H1 (cell line): ENCODE measurements at regions not wholly inside any gene's neighbourhood (a gene's known extent, or its start where the extent isn't known, plus 50 kb on each side); places are given as distances from the start of the nearest gene placed in this dataset.

Experiments used
- CTCF ChIA-PET: fragments of 300-600 bp; sonication (Branson Sonifier 250); formaldehyde crosslinking; loops from one replicate; lab custom pipeline; 2021; ENCODE audit not compliant: partially characterized antibody; lab: Charles Lee
- POLR2A ChIA-PET: fragments of 300-600 bp; sonication (Branson Sonifier 250); formaldehyde crosslinking; loops from one replicate; lab custom pipeline; 2021; ENCODE audit warnings: inconsistent platforms; ENCODE audit not compliant: partially characterized antibody; lab: Charles Lee
- DNase-seq, 2 experiments: peaks; one replicate each; pipeline versions ENCODE4 v3.0.0 to v3.0.0-alpha.2; 2010 to 2022; ENCODE audit warnings: low spot score in 2 of 2, low read depth in 1 of 2, mixed read lengths in 1 of 2
- FAIRE-seq: peaks from 2 replicates; lab custom pipeline; 2011; peaks lifted over from hg19 to GRCh38; lab: Jason Lieb, UNC
- H2AFZ ChIP-seq: 2 replicates; pipeline ENCODE4 v1.8.1; 2012; ENCODE audit warnings: low read length, inconsistent platforms
- H2AK5ac ChIP-seq: 2 replicates; pipeline ENCODE4 v1.6.1; 2013; ENCODE audit warnings: low read depth, low read length
- H2BK120ac ChIP-seq: replicated peaks from 2 replicates; pipeline ENCODE3; 2013; ENCODE audit warnings: low read depth, low read length, inconsistent platforms
- H2BK12ac ChIP-seq: 2 replicates; pipeline ENCODE4 v1.6.1; 2013; ENCODE audit warnings: low read depth, low read length
- H2BK15ac ChIP-seq: 2 replicates; pipeline ENCODE4 v1.6.1; 2013; ENCODE audit warnings: low read length
- H2BK20ac ChIP-seq: 2 replicates; pipeline ENCODE4 v1.6.1; 2013; ENCODE audit warnings: low read length
- H2BK5ac ChIP-seq: 2 replicates; pipeline ENCODE4 v1.6.1; 2013; ENCODE audit warnings: low read depth, low read length
- H3K14ac ChIP-seq: 2 replicates; pipeline ENCODE4 v1.6.1; 2013; ENCODE audit warnings: inconsistent platforms; ENCODE audit not compliant: insufficient read length
- H3K18ac ChIP-seq: 2 replicates; pipeline ENCODE4 v1.6.1; 2013; ENCODE audit warnings: low read length; ENCODE audit errors: extremely low read depth
- H3K23ac ChIP-seq: 2 replicates; pipeline ENCODE4 v1.6.1; 2013; ENCODE audit warnings: inconsistent platforms; ENCODE audit not compliant: insufficient read length
- H3K23me2 ChIP-seq: 2 replicates; pipeline ENCODE4 v1.6.1; 2013; ENCODE audit warnings: low read depth, low read length
- H3K27ac ChIP-seq: 2 replicates; pipeline ENCODE4 v1.6.1; 2011; ENCODE audit warnings: low read depth, low read length, inconsistent platforms
- H3K27me3 ChIP-seq, 4 experiments: replicated peaks in 1 of 4; 1 replicate in 1 of 4; 2 replicates in 3 of 4; pipeline versions ENCODE4 v1.6.1 to v1.8.1; 2011 to 2013; ENCODE audit warnings: low read length in 3 of 4, mild to moderate bottlenecking in 3 of 4, inconsistent platforms in 2 of 4, mixed read lengths in 2 of 4, moderate library complexity in 1 of 4; ENCODE audit not compliant: control insufficient read depth in 3 of 4, insufficient read depth in 3 of 4; ENCODE audit errors: extremely low read depth in 1 of 4
- H3K36me3 ChIP-seq, 4 experiments: 2 replicates each; pipeline versions ENCODE4 v1.6.1 to v1.8.1; 2011 to 2013; ENCODE audit warnings: mild to moderate bottlenecking in 4 of 4, low read length in 3 of 4, moderate library complexity in 2 of 4, control low read depth in 1 of 4, inconsistent platforms in 1 of 4; ENCODE audit not compliant: insufficient read depth in 4 of 4, control insufficient read depth in 2 of 4
- H3K4ac ChIP-seq: replicated peaks from 2 replicates; pipeline ENCODE3; 2013; ENCODE audit warnings: low read length, low read depth, mixed read lengths, inconsistent platforms; ENCODE audit not compliant: insufficient read length
- H3K4me1 ChIP-seq, 4 experiments: replicated peaks in 1 of 4; 1 replicate in 1 of 4; 2 replicates in 3 of 4; pipeline versions ENCODE4 v1.6.1 to v1.8.1; 2011 to 2013; ENCODE audit warnings: low read length in 3 of 4, inconsistent platforms in 2 of 4, mixed read lengths in 1 of 4; ENCODE audit not compliant: insufficient read depth in 4 of 4, control insufficient read depth in 3 of 4
- H3K4me2 ChIP-seq, 2 experiments: 2 replicates each; pipeline versions ENCODE4 v1.6.1 to v1.8.1; 2011 to 2013; ENCODE audit warnings: low read depth in 2 of 2, low read length in 2 of 2, control low read depth in 1 of 2, inconsistent platforms in 1 of 2, mild to moderate bottlenecking in 1 of 2; ENCODE audit not compliant: insufficient read depth in 1 of 2
- H3K4me3 ChIP-seq, 4 experiments: fragments of 200-600, 300-600 bp in 1 of 4; sonication (generic), shearing (Covaris generic), sonication (Bioruptor Twin) in 1 of 4; 2 replicates each; pipeline versions ENCODE4 v1.5.1 to v1.8.1; 2011 to 2016; ENCODE audit warnings: low read length in 4 of 4, low read depth in 3 of 4, control low read depth in 2 of 4, inconsistent platforms in 2 of 4, mild to moderate bottlenecking in 2 of 4, mixed read lengths in 1 of 4, moderate library complexity in 1 of 4; ENCODE audit not compliant: insufficient read depth in 2 of 4; ENCODE audit errors: extremely low read depth in 1 of 4
- H3K56ac ChIP-seq: replicated peaks from 2 replicates; pipeline ENCODE3; 2013; ENCODE audit warnings: low read depth, mild to moderate bottlenecking, mixed read lengths, low read length, inconsistent platforms; ENCODE audit not compliant: insufficient read length
- H3K79me1 ChIP-seq: 2 replicates; pipeline ENCODE4 v1.6.1; 2013; ENCODE audit warnings: low read depth, low read length, control low read depth
- H3K79me2 ChIP-seq, 2 experiments: 2 replicates each; pipeline versions ENCODE4 v1.6.1 to v1.8.1; 2012 to 2013; ENCODE audit warnings: low read length in 2 of 2, mild to moderate bottlenecking in 2 of 2, inconsistent platforms in 1 of 2; ENCODE audit not compliant: insufficient read depth in 2 of 2, control insufficient read depth in 1 of 2
- H3K9ac ChIP-seq, 4 experiments: replicated peaks in 1 of 4; 1 replicate in 1 of 4; 2 replicates in 3 of 4; pipeline versions ENCODE4 v1.6.1 to v1.8.1; 2011 to 2013; ENCODE audit warnings: low read depth in 3 of 4, low read length in 3 of 4, control low read depth in 2 of 4, mild to moderate bottlenecking in 2 of 4, moderate library complexity in 2 of 4, inconsistent platforms in 1 of 4; ENCODE audit errors: extremely low read depth in 1 of 4
- H3K9me3 ChIP-seq, 2 experiments: 2 replicates each; pipeline versions ENCODE4 v1.6.1 to v1.8.1; 2012 to 2013; ENCODE audit warnings: mild to moderate bottlenecking in 2 of 2, moderate library complexity in 2 of 2, control low read depth in 1 of 2, inconsistent platforms in 1 of 2, low read depth in 1 of 2, low read length in 1 of 2, mixed read lengths in 1 of 2; ENCODE audit not compliant: insufficient read depth in 2 of 2
- H4K20me1 ChIP-seq, 2 experiments: replicated peaks in 1 of 2; 2 replicates each; pipeline versions ENCODE3 to v1.8.1; 2011 to 2013; ENCODE audit warnings: inconsistent platforms in 2 of 2, low read length in 2 of 2, mild to moderate bottlenecking in 1 of 2; ENCODE audit not compliant: insufficient read depth in 2 of 2, control insufficient read depth in 1 of 2
- H4K5ac ChIP-seq: 2 replicates; pipeline ENCODE4 v1.6.1; 2013; ENCODE audit warnings: low read length, low read depth, mixed read lengths, inconsistent platforms; ENCODE audit not compliant: insufficient read length
- H4K8ac ChIP-seq: 2 replicates; pipeline ENCODE4 v1.8.0; 2013; ENCODE audit warnings: mild to moderate bottlenecking, moderate library complexity, low read length, inconsistent platforms; ENCODE audit not compliant: insufficient read depth; ENCODE audit errors: extremely low read depth
- H4K91ac ChIP-seq: replicated peaks from 2 replicates; pipeline ENCODE3; 2013; ENCODE audit warnings: low read length, mixed read lengths, inconsistent platforms; ENCODE audit not compliant: insufficient read length
- ASH2L ChIP-seq: fragments of 200-600, 300-600 bp; sonication (generic); IDR thresholded peaks from one replicate; pipeline ENCODE4 v1.7.1; 2017; ENCODE audit warnings: low read length
- POLR2AphosphoS5 ChIP-seq: IDR thresholded peaks from 2 replicates; pipeline ENCODE4 v1.6.1; 2011; ENCODE audit warnings: low read depth, low read length
- SIX5 ChIP-seq: IDR thresholded peaks from 2 replicates; pipeline ENCODE4 v1.6.1; 2011; ENCODE audit warnings: mild to moderate bottlenecking, low read depth, low read length
- WGBS, 2 experiments: shearing (Covaris generic) in 1 of 2; methylation state at CpG; one replicate each; pipeline versions ENCODE4 v1.1.6 to v1.1.7; 2013 to 2015; ENCODE audit warnings: low lambda C conversion rate in 2 of 2, mixed read lengths in 2 of 2, inconsistent platforms in 1 of 2, low coverage in 1 of 2, missing lambda C conversion rate in 1 of 2; ENCODE audit not compliant: insufficient replicate concordance in 2 of 2, insufficient coverage in 1 of 2, insufficient read length in 1 of 2; ENCODE audit errors: extremely low coverage in 1 of 2, missing lambda C conversion rate in 1 of 2; 5-methylcytosine and 5-hydroxymethylcytosine counted together

DNA sequence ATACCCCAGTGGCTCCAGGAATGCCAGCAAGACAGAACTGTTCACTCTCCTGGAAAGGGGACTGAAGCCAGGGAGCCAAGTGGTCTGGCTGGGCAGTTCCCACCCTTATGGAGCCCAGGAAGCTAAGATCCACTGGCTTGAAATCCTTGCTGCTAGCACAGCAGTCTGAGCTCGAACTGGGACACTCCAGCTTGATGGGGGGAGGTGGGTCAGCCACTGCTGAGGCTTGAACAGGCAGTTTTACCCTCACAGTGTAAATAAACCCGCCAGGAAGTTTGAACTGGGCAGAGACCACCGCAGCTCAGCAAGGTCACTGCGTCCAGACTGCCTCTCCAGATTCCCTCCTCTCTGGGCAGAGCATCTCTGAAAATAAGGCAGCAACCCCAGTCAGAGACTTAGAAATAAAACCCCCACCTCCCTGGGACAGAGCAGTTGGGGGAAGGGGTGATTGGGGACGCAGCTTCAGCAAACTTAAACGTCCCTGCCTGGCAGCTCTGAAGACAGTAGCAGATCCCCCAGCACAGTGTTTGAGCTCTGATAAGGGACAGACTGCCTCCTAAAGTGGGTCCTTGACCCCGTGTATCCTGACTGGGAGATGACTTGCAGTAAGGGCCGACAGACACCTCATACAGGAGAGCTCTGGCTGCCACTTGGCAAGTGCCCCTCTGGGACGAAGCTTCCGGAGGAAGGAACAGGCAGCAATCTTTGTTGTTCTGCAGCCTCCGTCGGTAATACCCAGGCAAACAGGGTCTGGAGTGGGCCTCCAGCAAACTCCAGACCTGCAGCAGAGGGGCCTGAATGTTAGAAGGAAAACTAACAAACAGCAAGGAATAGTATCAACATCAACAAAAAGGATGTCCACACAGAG lies 568.4 kb downstream of the PLA2G4A start:
- H3K9me3 ChIP-seq = no peaks in the 10 kb centered on the region
- H3K23me2 ChIP-seq = no peaks in the 10 kb centered on the region
- H2BK12ac ChIP-seq = peak overlapping the region; percentile 50; the same call in 1 of the 2 replicates
- H3K79me1 ChIP-seq = no peaks in the 10 kb centered on the region
- H4K8ac ChIP-seq = peak overlapping the region; percentile 62; the same call in 1 of the 2 replicates
- CTCF ChIA-PET = interaction anchor here (0.6 to 3.2 kb wide), 5 partner anchors 14 to 873 kb away, joined by 3 to 9 read pairs (median 3); no protein-coding TSS in a partner anchor
- POLR2A ChIA-PET = no interaction called here
- H3K23ac ChIP-seq = no peak overlapping the region
- no peak overlapping the region for H3K56ac ChIP-seq
- WGBS, 2 experiments = 85% methylated on average over 12 of the region's 12 CpGs; no CpG with 5 or more reads in 1 of the 2 experiments
- no peak overlapping the region for H2BK20ac ChIP-seq
- no peak for FAIRE-seq
- no peak for DNase-seq
- H4K20me1 ChIP-seq = no peaks in the 10 kb centered on the region
- H3K18ac ChIP-seq = peak overlapping the region; percentile 13; the same call in 1 of the 2 replicates
- H4K91ac ChIP-seq = no peak overlapping the region
- peaks cover 0 to 8% (median 2%) of the 10 kb centered on the region in 4 experiments; a peak in 4 of 7 replicates for H3K4me1 ChIP-seq
- H3K4ac ChIP-seq = no peak overlapping the region
- no peak overlapping the region for H4K5ac ChIP-seq
- H3K14ac ChIP-seq = no peak overlapping the region
- H2BK120ac ChIP-seq = no peak overlapping the region
- TF ChIP-seq ASH2L (peak; percentile 44), SIX5 (no peak), POLR2AphosphoS5 (no peak)
- H2AFZ ChIP-seq = peak overlapping the region; percentile 96
- H3K79me2 ChIP-seq = no peaks in the 10 kb centered on the region
- no peak overlapping the region for H3K9ac ChIP-seq
- no peaks in the 10 kb centered on the region for H3K27me3 ChIP-seq
- H3K36me3 ChIP-seq = no peaks in the 10 kb centered on the region
- H2AK5ac ChIP-seq = no peak overlapping the region
- no peak overlapping the region for H3K4me2 ChIP-seq
- H3K27ac ChIP-seq = no peak overlapping the region
- no peak overlapping the region for H3K4me3 ChIP-seq
- no peak overlapping the region for H2BK15ac ChIP-seq
- H2BK5ac ChIP-seq = no peak overlapping the region
